Astrocyte (in vitro differentiated cells and primary cell): ENCODE measurements at regions not wholly inside any gene's neighbourhood (a gene's known extent, or its start where the extent isn't known, plus 50 kb on each side); places are given as distances from the start of the nearest gene placed in this dataset.

Source experiments
- DNase-seq: peaks from one replicate; pipeline ENCODE4 v3.0.0-alpha.2; 2010; ENCODE audit warnings: low read depth
- FAIRE-seq: peaks from 2 replicates; lab custom pipeline; 2011; peaks lifted over from hg19 to GRCh38; lab: Jason Lieb, UNC
- H2AFZ ChIP-seq: 2 replicates; pipeline ENCODE4 v1.6.0; 2012; ENCODE audit warnings: low read depth, low read length, inconsistent platforms
- H3K27ac ChIP-seq: 2 replicates; pipeline ENCODE4 v1.5.1; 2011; ENCODE audit warnings: low read depth, low read length, inconsistent platforms
- H3K27me3 ChIP-seq: 2 replicates; pipeline ENCODE4 v1.6.0; 2011; ENCODE audit warnings: low read length, inconsistent platforms; ENCODE audit not compliant: insufficient read depth
- H3K36me3 ChIP-seq: 2 replicates; pipeline ENCODE4 v1.5.1; 2011; ENCODE audit warnings: low read length, inconsistent platforms; ENCODE audit not compliant: insufficient read depth
- H3K4me1 ChIP-seq: 2 replicates; pipeline ENCODE4 v1.5.1; 2011; ENCODE audit warnings: low read length, inconsistent platforms; ENCODE audit not compliant: insufficient read depth
- H3K4me2 ChIP-seq: 2 replicates; pipeline ENCODE4 v1.6.0; 2012; ENCODE audit warnings: low read length, inconsistent platforms
- H3K4me3 ChIP-seq: 2 replicates; pipeline ENCODE4 v1.5.1; 2011; ENCODE audit warnings: low read depth, mild to moderate bottlenecking, low read length, inconsistent platforms; ENCODE audit not compliant: insufficient read depth
- H3K79me2 ChIP-seq: 2 replicates; pipeline ENCODE4 v1.6.0; 2012; ENCODE audit warnings: mild to moderate bottlenecking, low read length, inconsistent platforms; ENCODE audit not compliant: insufficient read depth
- H3K9ac ChIP-seq: 2 replicates; pipeline ENCODE4 v1.6.0; 2012; ENCODE audit warnings: mild to moderate bottlenecking, low read length, inconsistent platforms
- H3K9me3 ChIP-seq: 2 replicates; pipeline ENCODE4 v1.5.1; 2012; ENCODE audit warnings: low read depth, mild to moderate bottlenecking, low read length, inconsistent platforms; ENCODE audit not compliant: insufficient read depth
- H4K20me1 ChIP-seq: 2 replicates; pipeline ENCODE4 v1.6.0; 2012; ENCODE audit warnings: low read length, inconsistent platforms; ENCODE audit not compliant: insufficient read depth
- H3K27ac Mint-ChIP-seq: one replicate; pipeline ENCODE4 v1.8.0; 2021; ENCODE audit warnings: mild to moderate bottlenecking, mixed read lengths; ENCODE audit not compliant: unreplicated experiment
- H3K27me3 Mint-ChIP-seq: one replicate; pipeline ENCODE4 v1.8.0; 2021; ENCODE audit warnings: low read depth, mixed read lengths; ENCODE audit not compliant: unreplicated experiment
- H3K36me3 Mint-ChIP-seq: one replicate; pipeline ENCODE4 v1.8.0; 2021; ENCODE audit warnings: low read depth, mixed read lengths; ENCODE audit not compliant: unreplicated experiment
- H3K4me1 Mint-ChIP-seq: one replicate; pipeline ENCODE4 v1.8.0; 2021; ENCODE audit warnings: low read depth, mixed read lengths; ENCODE audit not compliant: unreplicated experiment
- H3K4me3 Mint-ChIP-seq: one replicate; pipeline ENCODE4 v1.8.0; 2021; ENCODE audit warnings: mild to moderate bottlenecking, moderate library complexity, mixed read lengths; ENCODE audit not compliant: unreplicated experiment
- H3K9me3 Mint-ChIP-seq: one replicate; pipeline ENCODE4 v1.8.0; 2021; ENCODE audit warnings: mild to moderate bottlenecking, mixed read lengths; ENCODE audit not compliant: unreplicated experiment
- EZH2 ChIP-seq: IDR thresholded peaks from 2 replicates; pipeline ENCODE4 v1.6.1; 2012; ENCODE audit warnings: mild to moderate bottlenecking, low read length, inconsistent platforms; ENCODE audit not compliant: insufficient read depth
- TF ChIP-seq, protein P1 (sequence below): IDR thresholded peaks from 2 replicates; pipeline ENCODE4 v1.5.1; 2011; ENCODE audit warnings: low read depth, mild to moderate bottlenecking, inconsistent platforms, low read length, moderate library complexity; ENCODE audit not compliant: insufficient read depth

DNA sequence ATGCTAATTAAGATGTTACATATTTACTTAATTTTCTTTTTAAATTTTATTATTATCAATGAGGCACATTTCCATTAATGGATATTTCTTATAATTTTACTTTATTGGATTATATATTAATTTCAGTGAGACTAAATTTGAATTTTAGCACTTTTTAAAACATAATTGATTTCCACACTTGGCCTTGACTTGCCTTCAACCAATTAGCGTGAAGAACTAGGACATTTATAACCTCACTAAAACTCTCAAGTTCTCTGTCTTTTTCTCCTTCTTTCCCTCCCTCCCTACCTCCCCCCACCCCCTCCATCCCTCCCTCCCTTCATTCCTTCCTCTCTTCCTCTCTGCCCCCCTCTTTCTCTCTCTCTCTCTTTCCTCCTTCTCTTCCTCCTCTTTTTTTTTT lies 1618.1 kb downstream of the C4orf33 start:
- H3K4me1 Mint-ChIP-seq = peaks cover 2% of the 10 kb centered on the region
- FAIRE-seq (no peak), DNase-seq (no peak)
- Histone ChIP-seq H3K9me3 (no peaks in the 10 kb centered on the region), H3K9ac (no peak overlapping the region), H3K4me2 (no peak overlapping the region), H3K4me1 (no peaks in the 10 kb centered on the region), H3K36me3 (no peaks in the 10 kb centered on the region), H3K27ac (no peak overlapping the region), H4K20me1 (no peaks in the 10 kb centered on the region), H3K27me3 (no peaks in the 10 kb centered on the region), H2AFZ (no peak overlapping the region), H3K4me3 (no peak overlapping the region), H3K79me2 (no peaks in the 10 kb centered on the region)
- TF ChIP-seq, protein P1, sequence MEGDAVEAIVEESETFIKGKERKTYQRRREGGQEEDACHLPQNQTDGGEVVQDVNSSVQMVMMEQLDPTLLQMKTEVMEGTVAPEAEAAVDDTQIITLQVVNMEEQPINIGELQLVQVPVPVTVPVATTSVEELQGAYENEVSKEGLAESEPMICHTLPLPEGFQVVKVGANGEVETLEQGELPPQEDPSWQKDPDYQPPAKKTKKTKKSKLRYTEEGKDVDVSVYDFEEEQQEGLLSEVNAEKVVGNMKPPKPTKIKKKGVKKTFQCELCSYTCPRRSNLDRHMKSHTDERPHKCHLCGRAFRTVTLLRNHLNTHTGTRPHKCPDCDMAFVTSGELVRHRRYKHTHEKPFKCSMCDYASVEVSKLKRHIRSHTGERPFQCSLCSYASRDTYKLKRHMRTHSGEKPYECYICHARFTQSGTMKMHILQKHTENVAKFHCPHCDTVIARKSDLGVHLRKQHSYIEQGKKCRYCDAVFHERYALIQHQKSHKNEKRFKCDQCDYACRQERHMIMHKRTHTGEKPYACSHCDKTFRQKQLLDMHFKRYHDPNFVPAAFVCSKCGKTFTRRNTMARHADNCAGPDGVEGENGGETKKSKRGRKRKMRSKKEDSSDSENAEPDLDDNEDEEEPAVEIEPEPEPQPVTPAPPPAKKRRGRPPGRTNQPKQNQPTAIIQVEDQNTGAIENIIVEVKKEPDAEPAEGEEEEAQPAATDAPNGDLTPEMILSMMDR = no peak
- TF ChIP-seq EZH2 = no peak
- H3K9me3 Mint-ChIP-seq = peaks cover 4% of the 10 kb centered on the region
- no peaks in the 10 kb centered on the region for H3K27me3 Mint-ChIP-seq
- H3K27ac Mint-ChIP-seq = no peak overlapping the region
- no peaks in the 10 kb centered on the region for H3K36me3 Mint-ChIP-seq
- no peak overlapping the region for H3K4me3 Mint-ChIP-seq

DNA sequence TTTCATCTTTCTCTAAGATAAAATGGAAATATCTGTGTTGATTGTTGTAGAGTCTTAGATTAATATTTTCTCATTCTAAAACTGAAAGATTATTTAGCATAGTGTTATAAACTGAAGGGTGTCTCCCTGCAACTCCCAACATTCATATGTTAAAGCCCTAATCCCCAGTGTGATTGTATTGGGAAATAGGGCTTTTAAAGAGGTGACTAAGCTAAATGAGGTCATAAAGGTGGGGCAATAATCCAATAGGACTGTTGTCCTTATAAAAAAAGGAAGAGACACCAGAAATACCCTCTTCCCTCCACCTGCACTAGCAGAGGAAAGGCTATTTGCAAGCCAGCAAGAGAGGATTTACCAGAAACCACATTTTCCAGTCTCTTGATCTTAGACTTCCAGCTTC lies 1626.4 kb downstream of the C4orf33 start:
- Histone ChIP-seq H3K79me2 (no peaks in the 10 kb centered on the region), H3K9me3 (no peaks in the 10 kb centered on the region), H3K27ac (no peak overlapping the region), H4K20me1 (no peaks in the 10 kb centered on the region), H3K4me1 (no peaks in the 10 kb centered on the region), H3K4me3 (no peak overlapping the region), H2AFZ (no peak overlapping the region), H3K4me2 (no peak overlapping the region), H3K9ac (no peak overlapping the region), H3K36me3 (no peaks in the 10 kb centered on the region), H3K27me3 (no peaks in the 10 kb centered on the region)
- no peaks in the 10 kb centered on the region for H3K36me3 Mint-ChIP-seq
- TF ChIP-seq, protein P1 = no peak
- TF ChIP-seq EZH2 = no peak
- FAIRE-seq (no peak), DNase-seq (no peak)
- H3K27me3 Mint-ChIP-seq = no peaks in the 10 kb centered on the region
- H3K9me3 Mint-ChIP-seq = no peaks in the 10 kb centered on the region
- no peak overlapping the region for H3K27ac Mint-ChIP-seq
- H3K4me1 Mint-ChIP-seq = no peaks in the 10 kb centered on the region
- no peak overlapping the region for H3K4me3 Mint-ChIP-seq

DNA sequence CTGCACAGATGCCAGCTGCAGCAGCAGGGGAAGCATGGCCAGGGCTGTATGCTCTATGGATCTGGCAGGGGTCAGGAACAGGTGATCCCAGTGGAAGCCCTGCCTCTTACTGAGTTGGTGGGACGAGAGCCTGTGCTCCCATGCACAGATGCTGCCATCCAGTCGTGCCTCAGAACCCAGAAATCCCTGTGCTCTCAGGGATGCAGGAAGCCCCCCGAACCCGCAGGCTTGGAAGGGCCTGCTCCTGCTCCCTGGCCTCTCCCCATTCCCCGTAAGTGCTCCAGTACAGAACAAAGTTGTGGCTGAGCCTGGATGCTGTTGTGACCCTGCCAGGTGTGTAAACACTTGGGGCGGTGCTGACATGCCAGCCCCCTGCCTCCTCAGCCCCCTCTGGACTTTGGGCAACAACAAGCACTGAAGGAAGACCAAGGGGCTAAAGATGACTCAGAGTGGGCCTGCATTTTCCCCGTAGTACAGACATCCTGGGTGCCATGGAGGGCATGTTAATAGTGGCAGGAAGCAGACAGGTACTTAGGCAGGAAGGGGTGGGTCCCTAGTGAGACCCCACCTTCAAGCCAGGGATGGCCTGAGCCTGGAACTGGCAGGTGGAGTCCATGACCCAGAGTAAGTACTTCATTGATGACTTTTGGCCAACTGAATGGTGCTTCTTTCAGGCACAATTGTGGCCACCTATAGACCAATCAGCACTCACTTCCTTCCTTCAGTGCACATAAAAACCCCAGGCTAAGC lies 1640.7 kb downstream of the C4orf33 start:
- Histone ChIP-seq H3K27me3 (no peaks in the 10 kb centered on the region), H3K4me1 (no peaks in the 10 kb centered on the region), H3K27ac (no peak overlapping the region), H3K36me3 (no peaks in the 10 kb centered on the region), H3K4me3 (no peak overlapping the region), H3K4me2 (no peak overlapping the region), H4K20me1 (no peaks in the 10 kb centered on the region), H3K9ac (no peak overlapping the region), H2AFZ (no peak overlapping the region), H3K79me2 (no peaks in the 10 kb centered on the region), H3K9me3 (peaks cover 5% of the 10 kb centered on the region)
- no peak overlapping the region for H3K27ac Mint-ChIP-seq
- H3K4me3 Mint-ChIP-seq = no peak overlapping the region
- no peaks in the 10 kb centered on the region for H3K4me1 Mint-ChIP-seq
- H3K27me3 Mint-ChIP-seq = no peaks in the 10 kb centered on the region
- TF ChIP-seq EZH2 = no peak
- TF ChIP-seq, protein P1 = no peak
- DNase-seq = no peak
- FAIRE-seq = no peak
- H3K36me3 Mint-ChIP-seq = no peaks in the 10 kb centered on the region
- H3K9me3 Mint-ChIP-seq = peaks cover 2% of the 10 kb centered on the region
